H1 (cell line): ENCODE measurements at regions not wholly inside any gene's neighbourhood (a gene's known extent, or its start where the extent isn't known, plus 50 kb on each side); places are given as distances from the start of the nearest gene placed in this dataset.

ENCODE experiments used
- CTCF ChIA-PET: fragments of 300-600 bp; sonication (Branson Sonifier 250); formaldehyde crosslinking; loops from one replicate; lab custom pipeline; 2021; ENCODE audit not compliant: partially characterized antibody; lab: Charles Lee
- POLR2A ChIA-PET: fragments of 300-600 bp; sonication (Branson Sonifier 250); formaldehyde crosslinking; loops from one replicate; lab custom pipeline; 2021; ENCODE audit warnings: inconsistent platforms; ENCODE audit not compliant: partially characterized antibody; lab: Charles Lee
- DNase-seq, 2 experiments: peaks; one replicate each; pipeline versions ENCODE4 v3.0.0 to v3.0.0-alpha.2; 2010 to 2022; ENCODE audit warnings: low spot score in 2 of 2, low read depth in 1 of 2, mixed read lengths in 1 of 2
- FAIRE-seq: peaks from 2 replicates; lab custom pipeline; 2011; peaks lifted over from hg19 to GRCh38; lab: Jason Lieb, UNC
- H2AFZ ChIP-seq: 2 replicates; pipeline ENCODE4 v1.8.1; 2012; ENCODE audit warnings: low read length, inconsistent platforms
- H2AK5ac ChIP-seq: 2 replicates; pipeline ENCODE4 v1.6.1; 2013; ENCODE audit warnings: low read depth, low read length
- H2BK120ac ChIP-seq: replicated peaks from 2 replicates; pipeline ENCODE3; 2013; ENCODE audit warnings: low read depth, low read length, inconsistent platforms
- H2BK12ac ChIP-seq: 2 replicates; pipeline ENCODE4 v1.6.1; 2013; ENCODE audit warnings: low read depth, low read length
- H2BK15ac ChIP-seq: 2 replicates; pipeline ENCODE4 v1.6.1; 2013; ENCODE audit warnings: low read length
- H2BK20ac ChIP-seq: 2 replicates; pipeline ENCODE4 v1.6.1; 2013; ENCODE audit warnings: low read length
- H2BK5ac ChIP-seq: 2 replicates; pipeline ENCODE4 v1.6.1; 2013; ENCODE audit warnings: low read depth, low read length
- H3K14ac ChIP-seq: 2 replicates; pipeline ENCODE4 v1.6.1; 2013; ENCODE audit warnings: inconsistent platforms; ENCODE audit not compliant: insufficient read length
- H3K18ac ChIP-seq: 2 replicates; pipeline ENCODE4 v1.6.1; 2013; ENCODE audit warnings: low read length; ENCODE audit errors: extremely low read depth
- H3K23ac ChIP-seq: 2 replicates; pipeline ENCODE4 v1.6.1; 2013; ENCODE audit warnings: inconsistent platforms; ENCODE audit not compliant: insufficient read length
- H3K23me2 ChIP-seq: 2 replicates; pipeline ENCODE4 v1.6.1; 2013; ENCODE audit warnings: low read depth, low read length
- H3K27ac ChIP-seq: 2 replicates; pipeline ENCODE4 v1.6.1; 2011; ENCODE audit warnings: low read depth, low read length, inconsistent platforms
- H3K27me3 ChIP-seq, 4 experiments: replicated peaks in 1 of 4; 1 replicate in 1 of 4; 2 replicates in 3 of 4; pipeline versions ENCODE4 v1.6.1 to v1.8.1; 2011 to 2013; ENCODE audit warnings: low read length in 3 of 4, mild to moderate bottlenecking in 3 of 4, inconsistent platforms in 2 of 4, mixed read lengths in 2 of 4, moderate library complexity in 1 of 4; ENCODE audit not compliant: control insufficient read depth in 3 of 4, insufficient read depth in 3 of 4; ENCODE audit errors: extremely low read depth in 1 of 4
- H3K36me3 ChIP-seq, 4 experiments: 2 replicates each; pipeline versions ENCODE4 v1.6.1 to v1.8.1; 2011 to 2013; ENCODE audit warnings: mild to moderate bottlenecking in 4 of 4, low read length in 3 of 4, moderate library complexity in 2 of 4, control low read depth in 1 of 4, inconsistent platforms in 1 of 4; ENCODE audit not compliant: insufficient read depth in 4 of 4, control insufficient read depth in 2 of 4
- H3K4ac ChIP-seq: replicated peaks from 2 replicates; pipeline ENCODE3; 2013; ENCODE audit warnings: low read length, low read depth, mixed read lengths, inconsistent platforms; ENCODE audit not compliant: insufficient read length
- H3K4me1 ChIP-seq, 4 experiments: replicated peaks in 1 of 4; 1 replicate in 1 of 4; 2 replicates in 3 of 4; pipeline versions ENCODE4 v1.6.1 to v1.8.1; 2011 to 2013; ENCODE audit warnings: low read length in 3 of 4, inconsistent platforms in 2 of 4, mixed read lengths in 1 of 4; ENCODE audit not compliant: insufficient read depth in 4 of 4, control insufficient read depth in 3 of 4
- H3K4me2 ChIP-seq, 2 experiments: 2 replicates each; pipeline versions ENCODE4 v1.6.1 to v1.8.1; 2011 to 2013; ENCODE audit warnings: low read depth in 2 of 2, low read length in 2 of 2, control low read depth in 1 of 2, inconsistent platforms in 1 of 2, mild to moderate bottlenecking in 1 of 2; ENCODE audit not compliant: insufficient read depth in 1 of 2
- H3K4me3 ChIP-seq, 4 experiments: fragments of 200-600, 300-600 bp in 1 of 4; sonication (generic), shearing (Covaris generic), sonication (Bioruptor Twin) in 1 of 4; 2 replicates each; pipeline versions ENCODE4 v1.5.1 to v1.8.1; 2011 to 2016; ENCODE audit warnings: low read length in 4 of 4, low read depth in 3 of 4, control low read depth in 2 of 4, inconsistent platforms in 2 of 4, mild to moderate bottlenecking in 2 of 4, mixed read lengths in 1 of 4, moderate library complexity in 1 of 4; ENCODE audit not compliant: insufficient read depth in 2 of 4; ENCODE audit errors: extremely low read depth in 1 of 4
- H3K56ac ChIP-seq: replicated peaks from 2 replicates; pipeline ENCODE3; 2013; ENCODE audit warnings: low read depth, mild to moderate bottlenecking, mixed read lengths, low read length, inconsistent platforms; ENCODE audit not compliant: insufficient read length
- H3K79me1 ChIP-seq: 2 replicates; pipeline ENCODE4 v1.6.1; 2013; ENCODE audit warnings: low read depth, low read length, control low read depth
- H3K79me2 ChIP-seq, 2 experiments: 2 replicates each; pipeline versions ENCODE4 v1.6.1 to v1.8.1; 2012 to 2013; ENCODE audit warnings: low read length in 2 of 2, mild to moderate bottlenecking in 2 of 2, inconsistent platforms in 1 of 2; ENCODE audit not compliant: insufficient read depth in 2 of 2, control insufficient read depth in 1 of 2
- H3K9ac ChIP-seq, 4 experiments: replicated peaks in 1 of 4; 1 replicate in 1 of 4; 2 replicates in 3 of 4; pipeline versions ENCODE4 v1.6.1 to v1.8.1; 2011 to 2013; ENCODE audit warnings: low read depth in 3 of 4, low read length in 3 of 4, control low read depth in 2 of 4, mild to moderate bottlenecking in 2 of 4, moderate library complexity in 2 of 4, inconsistent platforms in 1 of 4; ENCODE audit errors: extremely low read depth in 1 of 4
- H3K9me3 ChIP-seq, 2 experiments: 2 replicates each; pipeline versions ENCODE4 v1.6.1 to v1.8.1; 2012 to 2013; ENCODE audit warnings: mild to moderate bottlenecking in 2 of 2, moderate library complexity in 2 of 2, control low read depth in 1 of 2, inconsistent platforms in 1 of 2, low read depth in 1 of 2, low read length in 1 of 2, mixed read lengths in 1 of 2; ENCODE audit not compliant: insufficient read depth in 2 of 2
- H4K20me1 ChIP-seq, 2 experiments: replicated peaks in 1 of 2; 2 replicates each; pipeline versions ENCODE3 to v1.8.1; 2011 to 2013; ENCODE audit warnings: inconsistent platforms in 2 of 2, low read length in 2 of 2, mild to moderate bottlenecking in 1 of 2; ENCODE audit not compliant: insufficient read depth in 2 of 2, control insufficient read depth in 1 of 2
- H4K5ac ChIP-seq: 2 replicates; pipeline ENCODE4 v1.6.1; 2013; ENCODE audit warnings: low read length, low read depth, mixed read lengths, inconsistent platforms; ENCODE audit not compliant: insufficient read length
- H4K8ac ChIP-seq: 2 replicates; pipeline ENCODE4 v1.8.0; 2013; ENCODE audit warnings: mild to moderate bottlenecking, moderate library complexity, low read length, inconsistent platforms; ENCODE audit not compliant: insufficient read depth; ENCODE audit errors: extremely low read depth
- H4K91ac ChIP-seq: replicated peaks from 2 replicates; pipeline ENCODE3; 2013; ENCODE audit warnings: low read length, mixed read lengths, inconsistent platforms; ENCODE audit not compliant: insufficient read length
- KDM1A ChIP-seq: fragments of 200-600, 300-600 bp; sonication (generic); IDR thresholded peaks from 2 replicates; pipeline ENCODE4 v1.7.1; 2016; ENCODE audit warnings: mild to moderate bottlenecking, low read length, borderline replicate concordance
- POU5F1 ChIP-seq: IDR thresholded peaks from 2 replicates; pipeline ENCODE4 v1.6.1; 2011; ENCODE audit warnings: low read depth, mild to moderate bottlenecking, low read length, moderate library complexity
- SP1 ChIP-seq: IDR thresholded peaks from 2 replicates; pipeline ENCODE4 v1.6.1; 2011; ENCODE audit warnings: low read depth, low read length
- WGBS, 2 experiments: shearing (Covaris generic) in 1 of 2; methylation state at CpG; one replicate each; pipeline versions ENCODE4 v1.1.6 to v1.1.7; 2013 to 2015; ENCODE audit warnings: low lambda C conversion rate in 2 of 2, mixed read lengths in 2 of 2, inconsistent platforms in 1 of 2, low coverage in 1 of 2, missing lambda C conversion rate in 1 of 2; ENCODE audit not compliant: insufficient replicate concordance in 2 of 2, insufficient coverage in 1 of 2, insufficient read length in 1 of 2; ENCODE audit errors: extremely low coverage in 1 of 2, missing lambda C conversion rate in 1 of 2; 5-methylcytosine and 5-hydroxymethylcytosine counted together

DNA sequence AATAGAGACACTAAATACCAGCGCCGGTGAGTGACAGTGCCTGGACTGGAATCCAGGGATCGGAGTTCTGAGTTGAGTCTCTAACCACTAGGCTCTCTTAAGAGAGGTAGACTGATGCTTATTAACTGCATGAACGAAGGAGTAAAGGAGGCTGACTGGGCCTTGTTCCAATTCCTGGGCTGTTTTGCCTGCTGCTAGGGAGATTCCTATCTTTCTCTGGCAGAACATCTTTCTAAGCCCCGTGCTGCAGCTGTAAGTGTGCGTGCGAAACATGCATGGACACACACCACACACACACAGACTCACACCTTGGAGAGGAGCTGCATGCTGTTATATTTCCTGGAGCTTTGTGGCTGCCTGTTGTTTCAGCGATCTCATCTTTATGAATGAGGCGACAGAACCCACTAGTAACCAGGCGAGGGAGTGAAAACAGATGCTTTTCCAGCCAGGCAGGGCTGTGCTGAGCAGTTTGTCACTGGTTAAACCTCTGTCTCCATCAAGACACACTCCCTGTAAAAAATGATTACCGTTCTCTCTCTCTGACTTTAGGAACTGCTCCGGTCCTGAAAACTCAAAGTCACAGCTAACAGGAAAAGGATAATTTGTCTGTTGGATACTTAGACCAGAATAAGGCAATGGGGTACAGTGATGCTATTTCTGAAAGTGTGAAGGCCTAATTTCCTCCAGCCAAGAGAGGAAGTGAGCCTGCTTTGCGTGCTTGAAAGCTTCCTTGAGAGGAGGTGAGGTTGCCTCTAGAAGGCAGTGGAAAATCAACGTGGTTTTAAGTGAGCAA, 157.4 kb upstream of the ZNF217 start:
- POLR2A ChIA-PET: interaction anchor here (1.0 to 2.6 kb wide), 4 partner anchors 10 to 139 kb away, joined by 3 to 9 read pairs (median 4); no protein-coding TSS in a partner anchor
- H2BK15ac ChIP-seq: peak overlapping the region; percentile 73; the same call in 1 of the 2 replicates
- H4K5ac ChIP-seq: no peak overlapping the region
- H3K4me1 ChIP-seq: peaks cover 5 to 24% (median 21%) of the 10 kb centered on the region in 4 experiments; a peak in 6 of 7 replicates
- no peaks in the 10 kb centered on the region for H3K27me3 ChIP-seq
- DNase-seq (no peak), FAIRE-seq (no peak)
- peak overlapping the region; percentile 12 for H3K18ac ChIP-seq
- H2AK5ac ChIP-seq: peak overlapping the region; percentile 11; the same call in 1 of the 2 replicates
- H3K36me3 ChIP-seq: no peaks in the 10 kb centered on the region
- H3K9ac ChIP-seq: peak overlapping the region in 1 of 4 experiments; percentile 1; a peak in 1 of 7 replicates
- H4K91ac ChIP-seq: peak overlapping the region; percentile 38
- H3K23me2 ChIP-seq: peaks cover 2% of the 10 kb centered on the region; the same call in 1 of the 2 replicates
- H2AFZ ChIP-seq: peak overlapping the region; percentile 85
- no peak overlapping the region for H3K23ac ChIP-seq
- no peaks in the 10 kb centered on the region for H4K20me1 ChIP-seq
- H4K8ac ChIP-seq: no peak overlapping the region
- no peaks in the 10 kb centered on the region for H3K79me2 ChIP-seq
- H2BK5ac ChIP-seq: peak overlapping the region; percentile 72; the same call in 1 of the 2 replicates
- no peak overlapping the region for H2BK120ac ChIP-seq
- no peak overlapping the region for H3K4me3 ChIP-seq
- peak overlapping the region; percentile 68 for H2BK20ac ChIP-seq
- 81% methylated on average over 14 of the region's 14 CpGs; no CpG with 5 or more reads in 1 of the 2 experiments for WGBS, 2 experiments
- TF ChIP-seq POU5F1 (no peak), KDM1A (peak; percentile 65; the same call in 1 of the 2 replicates), SP1 (0 out of 2 replicates have a peak, but pooled peaks have one; percentile 57)
- H3K4ac ChIP-seq: no peak overlapping the region
- H2BK12ac ChIP-seq: peak overlapping the region; percentile 73
- H3K9me3 ChIP-seq: no peaks in the 10 kb centered on the region
- H3K27ac ChIP-seq: no peak overlapping the region; the same call in 1 of the 2 replicates
- CTCF ChIA-PET: interaction anchor here (0.6 to 2.4 kb wide), 6 partner anchors 13 to 164 kb away, joined by 3 to 8 read pairs (median 4); no protein-coding TSS in a partner anchor
- H3K4me2 ChIP-seq: no peak overlapping the region
- H3K79me1 ChIP-seq: no peaks in the 10 kb centered on the region
- no peak overlapping the region for H3K56ac ChIP-seq
- no peak overlapping the region for H3K14ac ChIP-seq
